IPS-NIHi7 (cell line): ENCODE measurements at regions not wholly inside any gene's neighbourhood (a gene's known extent, or its start where the extent isn't known, plus 50 kb on each side); places are given as distances from the start of the nearest gene placed in this dataset.
"Not testable (repeated sequence)": the region's sequence is repeated elsewhere in the genome, so short reads cannot be mapped to it uniquely, and the experiment has no call there.

Source experiments
- DNase-seq: peaks from one replicate; pipeline ENCODE4 v3.0.0; 2012; ENCODE audit warnings: mixed read lengths; ENCODE audit errors: extremely low spot score

GRCh38 chr7:149604521-149604920, 106.9 kb upstream of the ZNF746 start:
- no peak for DNase-seq

DNA sequence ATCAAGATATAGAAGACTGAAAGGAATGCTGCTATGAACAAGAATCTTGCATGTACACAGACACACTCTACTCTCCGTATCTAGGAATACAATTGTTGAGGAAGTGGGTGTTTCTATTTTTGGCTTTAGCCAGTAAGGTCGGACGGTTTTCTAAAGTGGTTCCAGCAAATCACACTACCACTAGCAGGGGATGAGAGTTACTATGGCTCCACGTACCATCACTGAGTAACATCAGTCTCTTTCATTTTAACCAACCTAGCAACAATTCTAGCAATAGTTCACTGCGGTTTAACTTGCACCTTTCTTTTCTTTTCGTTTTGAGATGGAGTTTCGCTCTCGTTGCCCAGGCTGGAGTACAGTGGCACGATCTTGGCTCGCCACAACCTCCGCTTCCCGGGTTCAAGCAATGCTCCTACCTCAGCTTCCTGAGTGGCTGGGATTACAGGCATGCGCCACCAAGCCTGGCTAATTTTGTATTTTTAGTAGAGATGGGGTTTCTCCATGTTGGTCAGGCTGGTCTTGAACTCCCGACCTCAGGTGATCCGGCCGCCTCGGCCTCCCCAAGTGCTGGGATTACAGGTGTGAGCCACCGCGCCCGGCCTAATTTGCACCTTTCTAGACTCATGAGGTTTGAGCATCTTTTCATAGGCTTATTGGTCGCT, 103.2 kb upstream of the ZNF746 start:
- DNase-seq, result not testable (repeated sequence)

- DNase-seq, result no peak
These were observed 102.1 kb upstream of the ZNF746 start for GRCh38 chr7:149599636-149600206.

GRCh38 chr7:149598721-149599308, 101.2 kb upstream of the ZNF746 start:
- peak; percentile 67 for DNase-seq

GRCh38 chr7:149597789-149598188, 100.2 kb upstream of the ZNF746 start:
- not testable (repeated sequence) for DNase-seq

DNA sequence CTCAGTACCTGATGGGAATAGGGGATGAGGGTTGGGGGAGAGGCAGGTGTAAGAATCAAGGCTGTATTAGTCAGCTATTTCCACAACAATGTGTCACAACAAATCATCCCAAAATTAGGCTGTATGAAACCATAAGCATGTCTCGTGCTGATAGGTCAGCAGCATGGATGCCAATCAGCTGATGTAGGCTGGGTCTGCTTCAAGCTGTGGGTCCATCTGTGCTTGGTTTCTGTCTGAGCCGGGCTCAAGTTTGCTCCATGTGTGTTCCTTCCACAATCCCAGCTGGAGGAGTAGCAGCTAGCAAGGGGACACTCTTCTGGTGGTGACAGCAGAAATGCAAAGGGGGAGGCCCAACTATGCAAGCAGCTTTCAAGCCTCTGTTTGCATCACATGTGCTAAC, 97.9 kb upstream of the ZNF746 start:
- no peak for DNase-seq

GRCh38 chr7:149595078-149595477, 97.5 kb upstream of the ZNF746 start:
- no peak for DNase-seq

DNA sequence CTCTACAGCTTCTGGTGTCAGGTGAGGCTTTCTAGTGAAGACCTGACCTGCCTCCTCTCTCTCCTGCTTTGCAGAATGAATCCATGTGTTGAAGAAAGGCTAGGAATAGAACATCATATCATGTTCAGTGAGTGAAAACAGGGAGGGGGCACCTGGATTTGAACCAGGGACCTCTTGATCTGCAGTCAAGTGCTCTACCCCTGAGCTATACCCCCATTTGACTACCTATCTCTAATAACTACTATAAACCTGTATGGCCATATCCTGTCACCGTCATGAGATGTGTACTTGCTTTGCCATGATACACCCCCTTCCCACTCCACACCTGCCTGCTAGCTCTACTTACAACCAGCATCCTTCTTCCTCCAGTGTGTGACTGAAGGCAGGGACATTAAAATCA, 91.3 kb upstream of the ZNF746 start:
- no peak for DNase-seq

GRCh38 chr7:149586646-149587645, 89.3 kb upstream of the ZNF746 start:
- no peak for DNase-seq

DNA sequence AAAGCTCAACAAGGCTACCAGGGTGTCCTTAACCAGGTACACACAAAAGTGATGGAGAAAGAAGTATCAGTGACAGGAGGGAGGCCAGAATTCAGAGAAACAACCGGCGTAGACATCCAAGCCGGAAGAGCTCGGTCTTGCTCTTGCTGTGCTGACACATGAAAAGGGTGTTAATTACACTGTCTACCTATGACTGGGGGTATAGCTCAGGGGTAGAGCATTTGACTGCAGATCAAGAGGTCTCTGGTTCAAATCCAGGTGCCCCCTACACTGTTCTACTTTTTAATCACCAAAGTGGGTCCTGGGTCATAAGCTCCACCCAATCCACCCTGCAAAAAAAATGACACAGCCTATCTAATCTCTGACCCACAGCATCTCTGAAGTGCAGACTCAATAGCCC, 86.9 kb upstream of the ZNF746 start:
- DNase-seq, result no peak

GRCh38 chr7:149584009-149584408, 86.4 kb upstream of the ZNF746 start:
- DNase-seq, result no peak

- no peak for DNase-seq
These were observed 82.7 kb upstream of the ZNF746 start for GRCh38 chr7:149580328-149580727.

DNA sequence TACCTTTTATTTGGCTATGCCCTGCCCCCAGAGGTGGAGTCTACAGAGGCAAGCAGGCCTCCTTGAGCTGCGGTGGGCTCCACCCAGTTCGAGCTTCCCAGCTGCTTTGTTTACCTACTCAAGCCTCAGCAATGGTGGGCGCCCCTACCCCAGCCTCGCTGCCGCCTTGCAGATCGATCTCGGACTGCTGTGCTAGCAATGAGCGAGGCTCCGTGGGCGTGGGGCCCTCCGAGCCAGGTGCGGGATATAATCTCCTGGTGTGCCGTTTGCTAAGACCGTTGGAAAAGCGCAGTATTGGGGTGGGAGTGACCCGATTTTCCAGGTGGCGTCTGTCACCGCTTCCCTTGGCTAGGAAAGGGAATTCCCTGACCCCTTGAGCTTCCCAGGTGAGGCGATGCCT, 81.8 kb upstream of the ZNF746 start:
- not testable (repeated sequence) for DNase-seq

- not testable (repeated sequence) for DNase-seq
These were observed 76.8 kb upstream of the ZNF746 start for GRCh38 chr7:149574428-149574827.

- no peak for DNase-seq
These were observed 75.9 kb upstream of the ZNF746 start for GRCh38 chr7:149573519-149573918.

GRCh38 chr7:149572920-149573319, 75.3 kb upstream of the ZNF746 start:
- DNase-seq, result not testable (repeated sequence)

GRCh38 chr7:149570784-149571183, 73.2 kb upstream of the ZNF746 start:
- no peak for DNase-seq

- DNase-seq, result no peak
These were observed 72.3 kb upstream of the ZNF746 start for GRCh38 chr7:149569726-149570422.

DNA sequence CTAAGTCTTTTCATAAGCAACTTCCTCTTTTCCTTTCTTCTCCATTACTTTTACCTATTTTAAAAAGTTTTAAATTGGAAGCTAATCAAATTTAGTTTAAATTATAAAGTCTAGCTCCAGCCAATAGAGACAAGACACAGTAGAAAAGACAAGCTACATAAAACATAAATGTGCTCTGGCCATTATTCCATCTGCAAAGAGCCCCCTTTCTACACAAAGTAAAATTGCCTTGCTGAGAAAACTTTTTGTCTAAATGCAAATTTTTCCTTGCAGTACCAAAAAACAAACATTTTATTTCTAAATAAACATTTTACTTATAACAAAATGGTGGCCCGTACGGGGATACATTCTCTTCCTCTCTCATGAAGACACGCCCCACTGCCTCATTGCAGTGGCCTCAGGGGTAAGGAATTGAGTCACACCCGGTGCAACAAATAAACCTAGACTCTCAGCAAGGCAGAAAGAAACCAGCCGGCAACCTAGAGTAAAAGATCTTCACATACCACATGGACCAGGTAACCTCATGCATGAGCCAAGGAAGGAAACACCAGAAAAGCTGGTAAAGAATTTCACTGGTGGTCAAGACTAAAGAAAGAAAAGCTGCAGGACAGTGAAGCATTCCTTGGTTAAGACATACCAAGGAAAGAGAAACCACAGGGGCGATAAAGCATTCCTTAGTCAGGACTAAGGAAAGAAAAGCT, 71.6 kb upstream of the ZNF746 start:
- no peak for DNase-seq

DNA sequence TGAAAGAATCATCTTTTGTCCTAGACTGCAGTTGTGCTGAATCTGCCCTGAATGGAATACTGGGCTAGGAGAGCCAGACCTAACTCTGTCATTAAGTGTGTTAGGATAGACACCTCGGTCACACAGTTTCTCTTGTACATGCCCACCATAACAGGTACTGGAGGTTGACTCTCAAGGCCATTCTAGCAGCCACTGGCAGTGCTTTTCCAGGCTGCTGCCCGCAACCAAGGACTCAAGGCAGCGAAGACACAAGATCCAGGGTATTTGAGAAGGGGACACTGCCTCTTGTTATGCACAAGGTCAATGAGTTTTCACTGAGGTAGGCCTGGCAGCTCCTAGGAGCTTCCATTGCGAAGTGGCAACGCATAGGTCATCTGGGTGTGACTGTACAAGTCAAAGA, 70.6 kb upstream of the ZNF746 start:
- DNase-seq, result no peak

- DNase-seq, result no peak
These were observed 68.5 kb upstream of the ZNF746 start for GRCh38 chr7:149566103-149566502.
